A673 (cell line): ENCODE measurements at regions not wholly inside any gene's neighbourhood (a gene's known extent, or its start where the extent isn't known, plus 50 kb on each side); places are given as distances from the start of the nearest gene placed in this dataset.

ENCODE experiments used
- BruUV-seq: library from RNA; stranded (reverse); fragments of 400-500 nt; replicated peaks from 2 replicates; lab custom pipeline; 2021; lab: Mats Ljungman, UMichigan
- CTCF ChIA-PET: fragments of 300-600 bp; sonication (Branson Sonifier 250); formaldehyde crosslinking; loops from one replicate; lab custom pipeline; 2022; ENCODE audit warnings: antibody characterized with exemption; lab: Charles Lee
- POLR2A ChIA-PET: fragments of 300-600 bp; sonication (Branson Sonifier 250); formaldehyde crosslinking; loops from one replicate; lab custom pipeline; 2022; ENCODE audit warnings: antibody characterized with exemption; ENCODE audit not compliant: low non-redundant PET; lab: Charles Lee
- DNase-seq: peaks from one replicate; pipeline ENCODE4 v3.0.0-alpha.2; 2015; ENCODE audit warnings: low spot score
- H3K27ac ChIP-seq: fragments of 200-600 bp; sonication (generic); 2 replicates; pipeline ENCODE4 v1.5.1; 2016; ENCODE audit warnings: mixed run types, low read depth, mild to moderate bottlenecking, mixed read lengths, antibody characterized with exemption, low read length; ENCODE audit not compliant: poor library complexity, severe bottlenecking
- H3K27me3 ChIP-seq: fragments of 200-600 bp; sonication (generic); replicated peaks from 2 replicates; pipeline ENCODE4 v1.6.1; 2017; ENCODE audit warnings: mixed run types, low read depth, mild to moderate bottlenecking, mixed read lengths, antibody characterized with exemption, low read length; ENCODE audit not compliant: insufficient read depth, poor library complexity
- H3K36me3 ChIP-seq: fragments of 200-600 bp; sonication (generic); 2 replicates; pipeline ENCODE4 v1.6.1; 2016; ENCODE audit warnings: mixed run types, mild to moderate bottlenecking, mixed read lengths, antibody characterized with exemption, low read length; ENCODE audit not compliant: insufficient read depth, poor library complexity, severe bottlenecking
- H3K4me1 ChIP-seq: fragments of 200-600 bp; sonication (generic); 2 replicates; pipeline ENCODE4 v1.6.1; 2017; ENCODE audit warnings: mixed run types, mild to moderate bottlenecking, mixed read lengths, antibody characterized with exemption, low read length; ENCODE audit not compliant: insufficient read depth, poor library complexity, severe bottlenecking
- H3K4me3 ChIP-seq: fragments of 200-600 bp; sonication (generic); 2 replicates; pipeline ENCODE4 v1.5.1; 2016; ENCODE audit warnings: low read depth, mixed run types, mild to moderate bottlenecking, mixed read lengths, low read length; ENCODE audit not compliant: poor library complexity, severe bottlenecking
- H3K9me3 ChIP-seq: fragments of 200-600 bp; sonication (generic); 2 replicates; pipeline ENCODE4 v1.6.1; 2016; ENCODE audit warnings: mixed run types, low read depth, mild to moderate bottlenecking, mixed read lengths, antibody characterized with exemption, low read length; ENCODE audit not compliant: poor library complexity, severe bottlenecking
- EZH2 ChIP-seq: fragments of 200-600 bp; sonication (generic); IDR thresholded peaks from 2 replicates; pipeline ENCODE4 v1.6.1; 2017; ENCODE audit warnings: borderline replicate concordance, low read depth, mild to moderate bottlenecking, mixed read lengths, antibody characterized with exemption, low read length; ENCODE audit not compliant: poor library complexity, severe bottlenecking
- intact Hi-C: fragments of 100-400 bp; cut with micrococcal nuclease; formaldehyde crosslinking; loops from one replicate; pipeline ENCODE4 v1.10.0; 2022; ENCODE audit not compliant: unreplicated experiment
- TF ChIP-seq, protein P1 (sequence below): fragments of 300-800, 200-600 bp; sonication (generic); conservative IDR thresholded peaks from 2 replicates; pipeline ENCODE4 v1.5.1; 2017; ENCODE audit warnings: low read depth, mild to moderate bottlenecking, antibody characterized with exemption, low read length, moderate library complexity, mixed read lengths

- POLR2A ChIA-PET, result no interaction called here
- no peak overlapping the region for H3K27ac ChIP-seq
Measured at GRCh38 chr7:27392477-27392876, 149.9 kb downstream of the EVX1 start.

GRCh38 chr7:27394871-27395270, 152.3 kb downstream of the EVX1 start:
- ChIA-PET POLR2A (no interaction called here), CTCF (no interaction called here)
- Histone ChIP-seq H3K4me1 (no peaks in the 10 kb centered on the region), H3K27me3 (peaks cover 50% of the 10 kb centered on the region), H3K9me3 (no peaks in the 10 kb centered on the region), H3K4me3 (no peak overlapping the region), H3K36me3 (no peaks in the 10 kb centered on the region), H3K27ac (no peak overlapping the region)
- TF ChIP-seq EZH2, result no peak
- TF ChIP-seq, protein P1, sequence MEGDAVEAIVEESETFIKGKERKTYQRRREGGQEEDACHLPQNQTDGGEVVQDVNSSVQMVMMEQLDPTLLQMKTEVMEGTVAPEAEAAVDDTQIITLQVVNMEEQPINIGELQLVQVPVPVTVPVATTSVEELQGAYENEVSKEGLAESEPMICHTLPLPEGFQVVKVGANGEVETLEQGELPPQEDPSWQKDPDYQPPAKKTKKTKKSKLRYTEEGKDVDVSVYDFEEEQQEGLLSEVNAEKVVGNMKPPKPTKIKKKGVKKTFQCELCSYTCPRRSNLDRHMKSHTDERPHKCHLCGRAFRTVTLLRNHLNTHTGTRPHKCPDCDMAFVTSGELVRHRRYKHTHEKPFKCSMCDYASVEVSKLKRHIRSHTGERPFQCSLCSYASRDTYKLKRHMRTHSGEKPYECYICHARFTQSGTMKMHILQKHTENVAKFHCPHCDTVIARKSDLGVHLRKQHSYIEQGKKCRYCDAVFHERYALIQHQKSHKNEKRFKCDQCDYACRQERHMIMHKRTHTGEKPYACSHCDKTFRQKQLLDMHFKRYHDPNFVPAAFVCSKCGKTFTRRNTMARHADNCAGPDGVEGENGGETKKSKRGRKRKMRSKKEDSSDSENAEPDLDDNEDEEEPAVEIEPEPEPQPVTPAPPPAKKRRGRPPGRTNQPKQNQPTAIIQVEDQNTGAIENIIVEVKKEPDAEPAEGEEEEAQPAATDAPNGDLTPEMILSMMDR, result no peak
- BruUV-seq, result no TSS peak
- no peak for DNase-seq
- intact Hi-C loops, result no loop called here

More at GRCh38 chr7:27392477-27392876, 149.9 kb downstream of the EVX1 start:
- intact Hi-C loops, result no loop called here
- TF ChIP-seq, protein P1, result no peak
- TF ChIP-seq EZH2, result no peak
- H3K4me3 ChIP-seq, result no peak overlapping the region
- no peak for DNase-seq
- H3K9me3 ChIP-seq, result no peaks in the 10 kb centered on the region
- H3K36me3 ChIP-seq, result no peaks in the 10 kb centered on the region
- H3K27me3 ChIP-seq, result peaks cover 71% of the 10 kb centered on the region
- CTCF ChIA-PET, result no interaction called here
- no TSS peak for BruUV-seq
- H3K4me1 ChIP-seq, result no peaks in the 10 kb centered on the region

- H3K9me3 ChIP-seq, result no peaks in the 10 kb centered on the region
- DNase-seq, result no peak
- no peak overlapping the region for H3K4me3 ChIP-seq
- H3K27me3 ChIP-seq, result peaks cover 43% of the 10 kb centered on the region
- no peak overlapping the region for H3K27ac ChIP-seq
- no TSS peak for BruUV-seq
- intact Hi-C loops, result no loop called here
- TF ChIP-seq, protein P1, result no peak
- TF ChIP-seq EZH2, result no peak
- no peaks in the 10 kb centered on the region for H3K4me1 ChIP-seq
- ChIA-PET CTCF (no interaction called here), POLR2A (no interaction called here)
- H3K36me3 ChIP-seq, result no peaks in the 10 kb centered on the region
Measured at GRCh38 chr7:27395626-27396025, 153.0 kb downstream of the EVX1 start.
